HG03354 (cell line): ENCODE measurements at regions not wholly inside any gene's neighbourhood (a gene's known extent, or its start where the extent isn't known, plus 50 kb on each side); places are given as distances from the start of the nearest gene placed in this dataset.

ENCODE experiments used
- ATAC-seq: cut with Tn5 transposase; IDR thresholded peaks from one replicate; pipeline ENCODE4 v1.9.1; 2021; ENCODE audit warnings: mild to moderate bottlenecking; ENCODE audit not compliant: unreplicated experiment, poor library complexity, severe bottlenecking

DNA sequence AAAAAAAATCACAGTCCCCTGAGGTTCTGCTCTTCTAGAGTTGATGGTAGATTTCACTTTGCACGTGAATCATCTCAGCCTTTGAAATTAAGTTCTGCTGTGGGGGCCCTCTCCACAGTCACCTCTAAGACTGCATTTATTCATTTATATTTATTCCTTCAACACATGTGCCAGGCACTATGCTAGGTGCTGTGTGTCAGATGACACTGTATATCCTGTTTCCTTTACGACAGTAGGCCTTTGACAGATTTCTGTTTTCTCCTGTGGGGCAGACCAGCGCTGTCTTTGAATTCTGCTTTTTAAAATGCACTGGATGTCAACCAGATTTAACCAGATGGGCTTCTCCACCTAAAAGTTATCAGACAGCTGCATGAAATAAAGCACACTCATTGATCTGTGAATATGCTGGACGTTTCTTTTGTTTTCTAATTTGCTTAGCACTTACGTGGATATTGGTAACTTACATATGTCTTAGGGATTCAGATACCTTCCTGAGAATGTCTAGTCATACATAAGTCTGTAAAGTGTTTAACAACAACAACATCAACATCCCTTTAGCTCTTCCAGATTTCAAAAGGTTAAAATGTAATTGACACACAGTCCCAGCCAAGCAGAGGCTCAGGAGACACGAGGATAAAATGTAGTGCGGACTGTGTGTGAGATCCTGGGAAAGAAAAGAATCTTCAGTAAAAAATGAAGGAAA is 525.5 kb upstream of the MCTP2 start:
- ATAC-seq: no peak

DNA sequence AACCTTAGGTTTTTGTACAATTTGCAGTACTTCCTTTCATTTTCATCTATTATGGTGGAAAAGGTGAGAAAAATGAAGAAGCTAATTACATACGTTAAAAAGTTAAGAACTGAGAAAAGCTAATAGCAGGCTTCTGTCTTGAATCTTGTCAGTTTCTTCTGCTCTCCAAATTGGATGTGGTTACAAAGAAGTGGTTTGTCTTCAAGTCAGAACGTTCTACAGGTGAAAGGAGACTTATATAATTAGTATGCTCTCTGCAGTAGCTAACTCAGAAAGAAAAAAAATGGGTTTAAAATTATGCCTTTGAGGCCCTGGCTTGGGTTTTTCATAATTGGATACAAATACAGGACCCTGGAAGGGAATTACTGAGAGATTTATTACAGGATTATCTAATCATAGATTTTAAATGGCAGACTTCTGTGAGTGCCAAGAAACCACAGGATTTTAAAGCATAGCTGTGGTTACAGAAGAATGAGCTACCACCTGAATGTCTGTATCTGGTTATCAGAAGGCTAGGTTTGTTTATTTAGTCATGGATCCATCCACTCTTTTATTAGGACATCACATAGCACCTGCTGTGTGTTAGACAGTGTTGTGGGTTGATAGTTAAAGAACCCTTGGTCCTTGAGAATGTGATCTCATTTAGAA is 528.1 kb upstream of the MCTP2 start:
- ATAC-seq: no peak

DNA sequence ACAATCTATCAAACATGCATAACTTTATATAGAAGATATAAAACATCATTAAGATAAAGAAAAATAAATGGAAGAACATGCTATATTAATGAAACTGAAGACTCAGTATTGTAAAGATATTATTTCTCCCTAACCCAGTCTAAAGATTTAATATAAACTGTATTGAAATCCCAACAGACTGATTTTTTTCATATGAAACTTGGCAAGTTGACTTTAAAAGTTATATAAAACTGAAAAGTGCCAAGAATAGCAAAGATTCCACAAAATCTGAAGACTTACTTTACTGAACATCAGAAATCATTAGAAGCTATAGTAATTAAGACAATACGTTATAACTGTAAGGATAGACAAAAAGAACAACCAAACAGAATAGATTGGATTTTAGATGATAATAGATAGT is 531.3 kb upstream of the MCTP2 start:
- ATAC-seq: no peak

DNA sequence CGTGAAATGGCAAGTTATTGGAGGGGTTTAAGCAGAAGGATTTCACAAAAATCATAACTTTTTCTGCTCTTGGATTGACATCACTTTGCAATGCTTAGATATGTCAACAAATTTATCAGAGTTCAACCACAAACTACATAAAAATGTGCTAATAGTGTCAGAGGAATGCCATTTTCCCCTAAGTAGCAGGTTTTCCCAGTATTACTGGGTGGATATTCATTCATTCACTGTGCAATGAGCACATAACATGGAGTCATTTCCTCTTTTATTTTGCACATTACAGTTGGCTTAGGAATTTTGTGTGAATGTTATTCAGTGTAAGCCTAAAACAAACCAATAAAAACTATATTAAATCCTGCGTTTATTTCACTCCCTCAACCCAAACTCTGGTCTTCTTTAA is 537.3 kb upstream of the MCTP2 start:
- ATAC-seq: no peak

DNA sequence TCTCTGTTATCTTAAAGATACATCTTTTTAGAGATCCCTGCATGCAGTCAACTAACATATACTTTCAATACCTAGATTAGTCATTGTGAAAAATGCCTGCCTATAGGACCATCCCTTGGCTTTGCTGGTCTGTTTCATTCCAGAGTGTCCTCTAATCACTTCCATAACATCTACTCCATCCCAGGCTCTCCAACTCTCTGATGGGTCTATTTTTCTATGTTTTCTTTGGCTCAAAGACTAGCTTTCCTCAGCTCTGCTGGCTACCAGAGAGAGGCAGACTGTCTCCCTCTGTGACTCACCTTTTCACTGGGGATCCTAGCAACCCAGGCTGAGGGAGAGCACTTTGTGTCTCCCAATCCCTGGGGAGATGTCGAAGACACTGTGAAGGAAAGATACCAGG is 547.7 kb upstream of the MCTP2 start:
- no peak for ATAC-seq

DNA sequence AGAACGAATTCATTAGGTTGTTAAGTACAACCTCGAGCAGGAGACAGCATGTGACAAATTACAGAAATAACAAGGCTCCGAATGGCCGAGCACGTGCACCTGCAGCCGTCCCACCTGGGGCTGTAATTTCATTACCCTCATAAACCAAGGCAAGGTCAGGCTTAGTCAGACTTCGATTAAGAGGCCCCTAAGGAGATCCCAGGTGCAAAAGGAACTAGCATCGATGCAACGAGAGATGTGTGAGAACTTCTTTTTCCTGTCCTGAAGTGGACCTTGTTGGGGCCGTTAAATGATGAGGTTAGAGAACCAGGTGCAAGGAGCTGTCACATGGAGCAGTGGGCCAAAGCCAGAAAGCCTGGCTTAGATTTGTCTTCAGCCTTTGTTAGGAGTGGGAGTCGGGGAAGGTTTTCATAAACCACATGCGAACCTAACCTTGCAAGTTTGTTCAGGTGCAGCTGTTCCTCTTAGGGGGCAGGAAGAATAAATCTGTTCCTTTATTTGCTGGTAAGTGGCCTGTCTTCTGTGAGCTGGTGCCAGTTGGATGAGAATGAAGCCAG is 559.9 kb upstream of the MCTP2 start:
- ATAC-seq: no peak

DNA sequence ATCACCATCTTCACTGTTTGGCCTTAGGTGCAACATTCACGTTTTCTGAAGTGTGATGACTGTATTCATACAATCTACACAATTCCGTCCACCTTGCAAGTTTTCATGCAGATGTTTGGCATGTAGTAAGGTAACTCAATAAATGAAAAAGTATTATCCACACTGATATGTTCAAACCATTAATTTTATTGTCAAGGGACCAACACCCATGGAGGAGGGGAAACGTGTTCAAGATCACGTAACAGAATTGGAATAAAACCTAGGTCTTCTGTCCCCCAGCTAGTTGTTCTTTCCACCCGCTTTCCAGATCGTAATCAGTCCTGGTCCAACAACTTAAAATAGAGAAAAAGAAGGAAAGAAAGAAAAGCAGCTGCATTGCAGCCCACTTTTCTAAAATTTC is 560.4 kb upstream of the MCTP2 start:
- no peak for ATAC-seq

DNA sequence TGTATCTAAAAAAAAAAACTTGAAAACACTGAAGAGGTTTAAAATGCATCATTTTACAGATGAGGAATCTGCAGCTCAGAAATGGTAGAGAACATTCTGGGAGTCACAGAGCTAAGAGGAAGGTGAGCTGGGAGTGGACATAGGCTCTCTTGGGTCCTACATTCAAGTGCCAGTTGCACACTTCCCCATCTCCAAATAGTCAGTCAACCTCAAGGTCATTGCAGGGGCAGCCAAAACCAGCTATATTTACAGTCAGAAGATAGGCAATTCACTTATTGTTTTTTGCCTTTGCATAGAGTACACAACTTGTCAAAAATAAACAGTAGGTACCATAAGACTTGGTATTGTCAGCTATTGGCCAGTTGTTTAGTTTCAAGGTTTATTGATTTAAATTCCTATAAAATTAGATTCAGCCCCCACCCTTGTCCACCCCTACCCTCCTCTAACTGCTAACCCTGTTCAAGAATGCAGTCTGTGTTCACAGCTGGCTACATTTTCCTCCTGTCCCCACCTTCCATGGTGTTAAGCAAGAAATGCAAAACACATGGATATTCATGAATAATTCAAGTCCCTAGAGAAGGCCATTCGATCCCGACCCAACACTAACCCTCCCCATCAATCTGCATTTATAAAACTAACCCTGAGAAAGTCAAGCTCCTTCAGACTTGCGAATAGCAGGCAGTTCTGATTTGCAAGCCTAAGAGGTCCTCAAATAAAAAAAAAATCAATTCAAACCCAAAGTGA is 567.0 kb upstream of the MCTP2 start:
- no peak for ATAC-seq

DNA sequence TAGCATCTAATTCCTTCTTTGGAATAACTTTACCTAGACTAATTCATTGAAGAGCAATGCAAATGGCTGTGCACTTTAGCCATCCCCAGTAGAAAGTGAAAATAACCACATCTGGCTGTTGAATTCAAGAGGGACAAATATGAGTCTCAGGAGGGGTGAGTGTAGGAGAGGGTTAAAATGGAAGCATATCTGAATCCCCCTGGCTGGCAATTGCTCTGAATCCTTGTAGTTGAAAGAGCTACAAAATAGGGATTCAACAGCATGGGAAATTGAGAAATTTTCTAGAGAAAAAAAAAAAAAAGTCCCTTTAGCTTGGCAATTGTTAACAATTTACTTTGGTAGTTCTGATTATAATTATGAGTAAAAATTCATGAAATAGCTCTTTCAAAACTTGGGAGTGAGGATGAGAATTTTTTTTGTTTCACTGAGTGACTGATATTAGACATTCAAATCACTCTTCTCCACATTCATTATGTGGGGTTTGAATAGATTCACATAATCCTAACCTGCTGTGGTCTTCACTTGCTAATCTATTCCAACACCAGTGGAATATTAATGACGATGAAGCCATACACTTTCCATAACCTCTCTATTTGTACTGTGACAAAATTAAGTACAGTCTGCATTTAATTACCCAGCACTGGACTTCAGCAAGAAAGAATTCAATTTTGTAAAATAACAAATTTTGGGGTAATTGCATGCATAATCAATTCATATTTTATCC is 569.0 kb upstream of the MCTP2 start:
- ATAC-seq: no peak

DNA sequence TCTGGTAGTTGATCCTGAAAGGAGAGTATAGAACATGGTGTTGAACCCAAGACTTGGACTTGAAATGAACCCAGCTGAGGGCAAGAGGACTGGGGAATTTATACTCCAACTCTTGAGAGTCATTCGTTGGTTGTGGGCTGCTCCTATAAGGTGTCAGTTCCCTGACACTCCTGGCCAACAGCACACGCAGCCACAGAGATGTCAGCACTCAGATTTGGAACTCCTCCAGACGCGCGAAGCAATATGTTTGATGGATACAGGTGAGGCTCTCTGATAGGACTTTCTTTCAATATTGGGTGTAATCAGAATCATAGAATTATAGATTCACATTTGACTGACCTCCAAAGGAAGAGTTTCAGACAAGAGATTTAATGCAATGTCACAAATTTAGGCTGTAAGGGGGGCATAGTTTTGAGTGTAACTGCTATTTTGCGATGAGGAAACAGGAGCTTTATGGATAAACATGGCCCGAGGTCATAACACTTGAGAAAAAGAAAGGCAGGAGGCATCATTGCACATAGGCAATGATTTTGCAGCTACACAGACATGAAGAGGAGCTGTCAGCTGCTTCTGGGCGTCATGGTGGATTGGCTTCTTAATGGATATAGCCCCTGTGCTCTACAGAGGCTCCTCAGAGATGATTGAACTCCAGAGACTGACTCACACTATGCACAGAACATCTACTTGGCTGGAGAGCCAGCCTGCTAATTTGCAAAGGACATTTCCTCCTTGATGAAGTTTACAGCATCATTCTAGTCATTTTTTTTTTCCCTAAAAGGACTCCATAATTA is 569.2 kb upstream of the RGMA start:
- ATAC-seq: no peak

DNA sequence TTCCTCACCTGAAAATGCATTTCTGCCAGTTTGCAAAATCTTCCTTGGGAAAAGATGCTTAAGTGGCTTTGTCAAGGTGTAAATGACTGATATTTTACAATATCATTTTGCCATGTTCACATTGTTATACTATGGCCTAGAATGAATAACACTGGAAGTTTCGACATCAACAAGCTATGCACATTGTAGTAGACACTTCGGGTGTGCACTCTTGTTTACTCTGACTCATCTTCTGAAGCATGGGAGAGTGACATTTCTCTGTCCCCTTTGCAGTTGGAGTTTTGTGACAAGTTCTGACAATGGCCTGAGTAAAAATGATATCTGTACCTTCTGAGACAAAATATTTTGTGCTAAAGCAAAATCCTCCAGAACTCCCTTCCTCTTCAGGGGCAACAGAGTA is 567.0 kb upstream of the RGMA start:
- no peak for ATAC-seq

DNA sequence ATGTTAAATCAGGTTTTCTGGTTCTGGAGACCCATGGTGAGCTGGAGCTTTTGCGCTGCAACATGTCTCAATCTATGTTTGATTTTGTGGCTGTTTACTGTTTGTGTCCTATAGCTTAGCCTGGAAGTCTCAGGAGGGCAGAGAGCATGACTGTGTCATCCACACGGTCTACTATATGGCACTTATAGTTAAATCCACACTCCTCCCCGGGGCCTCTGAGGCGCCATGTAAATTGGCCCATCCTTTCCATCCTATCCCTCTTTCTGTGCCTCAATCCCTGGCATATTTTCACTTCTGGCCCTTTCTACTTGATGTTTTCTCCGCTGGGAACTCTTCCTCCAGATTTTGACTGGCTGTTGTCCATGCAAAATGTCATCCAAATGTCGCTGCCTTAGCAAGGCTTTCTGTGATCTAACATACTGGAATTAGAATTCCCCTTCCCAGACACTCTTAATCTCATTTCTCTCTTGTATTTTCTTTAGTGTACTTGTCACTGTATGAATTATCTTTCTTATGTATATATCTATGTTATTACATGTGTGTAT is 560.8 kb upstream of the RGMA start:
- no peak for ATAC-seq

DNA sequence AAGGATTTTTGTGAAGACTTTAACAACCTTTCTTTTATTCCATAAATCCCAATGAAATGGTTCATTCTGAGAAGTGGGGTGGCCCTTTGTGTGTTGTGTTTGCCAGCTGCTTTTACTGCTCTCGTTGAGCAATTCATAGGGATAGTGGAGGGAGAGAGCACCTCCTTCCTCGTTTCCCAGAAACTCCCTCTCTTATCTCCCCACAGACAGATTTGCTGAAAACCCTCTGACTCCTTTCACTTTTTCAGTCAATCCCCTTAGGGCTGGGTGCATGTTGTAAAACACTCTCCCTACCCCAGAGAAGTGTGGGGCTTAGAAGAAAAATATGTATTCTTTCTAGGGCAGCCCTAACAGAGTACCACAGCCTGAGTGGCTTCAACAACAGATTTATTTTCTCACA is 557.2 kb upstream of the RGMA start:
- no peak for ATAC-seq

DNA sequence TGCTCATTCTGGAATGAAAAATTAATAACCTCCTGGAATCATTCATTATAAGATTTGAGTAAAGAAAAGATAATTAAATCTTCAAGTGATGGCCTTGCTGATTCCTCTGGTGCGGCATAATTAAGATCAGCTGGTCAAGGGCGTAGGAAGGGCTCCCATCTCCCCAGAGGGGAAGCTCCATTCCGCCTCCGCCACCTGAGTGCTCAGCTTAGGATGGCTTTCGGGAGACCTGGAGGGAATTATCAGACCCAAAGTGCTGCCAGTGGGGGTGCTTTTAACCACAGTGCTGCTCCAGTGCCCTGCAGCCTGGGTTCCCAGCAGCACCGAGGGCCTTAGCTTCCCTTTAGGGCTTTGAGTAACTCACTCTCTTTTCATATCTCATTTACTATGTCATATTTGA is 556.6 kb upstream of the RGMA start:
- no peak for ATAC-seq

DNA sequence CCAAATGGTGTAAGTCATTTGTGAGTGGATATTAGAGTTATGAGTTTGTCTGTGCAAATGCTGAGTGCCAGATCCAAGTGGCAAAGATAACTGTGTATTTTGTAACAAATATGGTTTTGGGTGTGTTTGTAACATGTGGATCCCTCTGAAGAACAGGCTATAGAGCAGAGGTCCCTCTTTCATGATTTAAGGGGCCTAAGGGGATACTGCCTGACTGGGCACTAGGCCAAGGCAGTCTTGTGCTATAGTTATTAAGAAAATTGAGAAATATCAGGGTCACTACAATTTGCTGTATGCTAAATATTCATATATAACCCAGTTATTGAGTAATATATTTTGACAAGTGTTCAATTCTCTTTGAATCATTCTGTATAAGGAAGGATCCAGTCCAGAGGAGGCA is 555.6 kb upstream of the RGMA start:
- ATAC-seq: no peak

DNA sequence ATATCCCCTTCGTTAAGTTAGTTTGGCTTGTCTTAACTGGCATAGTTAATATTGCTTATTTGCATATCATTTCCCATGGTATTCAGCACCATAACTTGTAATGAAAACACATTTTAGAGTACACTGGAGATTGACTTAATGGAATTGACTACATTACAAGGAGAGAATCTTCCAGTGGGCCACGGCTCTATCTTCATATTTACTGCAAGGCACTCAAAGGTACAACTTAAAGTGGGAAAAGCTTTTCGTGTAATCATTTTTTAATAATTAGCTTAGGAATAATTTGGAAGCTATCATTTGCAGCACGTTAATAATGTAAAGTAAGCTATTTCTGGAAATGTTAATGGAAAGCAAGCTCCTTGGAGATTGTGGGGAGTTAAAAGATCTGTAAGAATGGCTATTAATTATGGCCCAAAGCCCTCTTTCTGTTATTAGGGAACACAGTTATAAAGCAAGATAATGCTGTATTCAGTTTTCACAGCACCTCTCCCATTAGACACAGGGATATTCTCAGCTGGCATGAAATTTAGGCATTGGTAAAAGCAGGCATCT is 551.5 kb upstream of the RGMA start:
- no peak for ATAC-seq

DNA sequence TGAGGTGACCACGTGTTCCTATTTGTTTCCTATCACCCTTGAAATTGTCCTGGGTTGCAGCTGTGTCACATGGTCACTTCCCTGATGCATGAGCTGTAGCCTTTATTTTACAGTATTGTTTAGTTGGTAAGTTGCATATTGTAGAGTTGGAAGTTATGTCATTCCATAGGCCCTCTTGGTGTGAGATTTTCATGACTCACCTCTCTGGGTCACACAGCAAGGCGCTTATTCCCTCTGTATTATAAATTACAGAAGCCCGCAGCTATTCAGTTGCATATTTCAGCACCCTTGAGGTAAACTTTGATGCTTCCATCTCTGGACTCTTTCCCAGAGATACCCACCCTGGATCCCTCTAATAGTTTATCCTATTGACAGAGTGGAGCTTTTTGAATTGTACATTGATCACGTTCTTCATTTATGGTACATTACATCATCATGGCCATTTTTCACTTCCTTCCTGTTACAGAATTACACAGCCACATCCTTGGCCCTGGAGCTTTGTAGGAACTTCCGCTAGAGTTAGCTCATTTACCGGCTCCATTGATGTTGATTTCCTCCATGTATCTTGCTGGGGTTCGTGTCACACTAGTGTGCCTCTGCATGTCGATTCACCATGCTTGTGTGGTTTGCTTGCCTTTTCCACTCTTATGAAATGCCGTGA is 543.1 kb upstream of the RGMA start:
- no peak for ATAC-seq

DNA sequence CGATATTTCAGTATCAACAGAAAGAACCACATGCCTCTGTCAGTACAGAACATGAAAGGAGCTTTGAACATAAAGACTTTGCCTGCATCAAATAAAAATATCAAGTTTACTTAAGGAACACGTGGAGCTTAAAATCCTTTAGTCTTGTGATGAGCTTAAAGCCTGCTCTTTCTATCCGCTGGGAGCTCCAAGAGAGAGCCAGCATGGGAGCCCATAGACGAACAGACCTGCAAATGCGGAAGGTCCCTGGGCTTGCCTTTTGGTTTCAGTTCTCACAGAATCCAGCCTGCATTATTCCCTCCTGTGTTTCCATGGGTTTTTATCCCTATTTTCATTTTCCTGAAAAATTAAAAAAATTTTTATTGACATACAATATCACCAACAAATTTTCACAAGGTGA is 530.6 kb upstream of the RGMA start:
- no peak for ATAC-seq
